Panc1 (cell line): ENCODE measurements at regions not wholly inside any gene's neighbourhood (a gene's known extent, or its start where the extent isn't known, plus 50 kb on each side); places are given as distances from the start of the nearest gene placed in this dataset.

Source experiments
- POLR2AphosphoS5 ChIP-seq: IDR thresholded peaks from 2 replicates; pipeline ENCODE4 v1.6.1; 2012; ENCODE audit warnings: mild to moderate bottlenecking, low read depth, low read length, moderate library complexity
- SIN3A ChIP-seq: IDR thresholded peaks from 2 replicates; pipeline ENCODE4 v1.6.1; 2012; ENCODE audit warnings: low read depth, mild to moderate bottlenecking, low read length, moderate library complexity, borderline replicate concordance; ENCODE audit not compliant: insufficient read depth
- TCF7L2 ChIP-seq: IDR thresholded peaks from 2 replicates; pipeline ENCODE4 v1.6.1; 2011; ENCODE audit warnings: mild to moderate bottlenecking, low read depth, low read length, inconsistent platforms
- TF ChIP-seq, protein P1 (sequence below): fragments of 450-650 bp; IDR thresholded peaks from 2 replicates; pipeline ENCODE4 v1.5.1; 2017; ENCODE audit warnings: mild to moderate bottlenecking

DNA sequence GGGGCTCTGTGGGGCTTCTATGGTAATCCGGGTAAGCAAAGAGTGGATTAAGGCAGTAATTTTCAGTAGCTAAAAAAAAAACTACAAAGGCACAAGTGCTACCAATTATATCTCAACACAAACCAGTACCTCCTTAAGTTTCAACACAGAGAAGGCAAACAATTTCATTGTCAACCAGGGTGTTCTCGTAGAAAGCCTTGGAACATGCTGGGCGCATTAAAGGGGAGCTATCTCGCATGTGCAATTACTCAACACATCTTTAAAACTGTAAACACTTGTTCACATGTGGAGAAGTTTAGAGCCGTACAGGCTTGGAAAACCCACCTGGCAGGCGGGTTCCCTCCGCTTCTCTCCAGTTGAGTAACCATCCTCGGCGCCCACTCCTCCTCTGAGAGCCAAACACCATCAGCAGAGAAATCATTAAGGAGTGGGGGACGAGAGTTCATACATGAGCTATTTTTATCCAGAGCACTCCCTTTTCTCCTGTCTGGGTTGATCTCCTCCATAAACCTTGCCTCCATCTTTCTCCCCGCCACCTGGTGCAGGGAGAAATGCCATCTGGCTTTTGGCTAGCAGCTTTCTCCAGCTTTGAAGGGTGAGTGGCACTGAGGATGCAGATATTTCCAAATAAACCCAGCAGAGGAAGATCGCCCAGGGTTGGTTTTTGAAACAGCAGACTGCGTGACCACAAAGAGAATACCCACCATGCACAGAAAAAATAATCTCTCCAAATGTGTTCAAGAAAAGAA is 287.1 kb downstream of the WDR11 start:
- TF ChIP-seq TCF7L2 (no peak), POLR2AphosphoS5 (no peak), SIN3A (no peak)
- TF ChIP-seq, protein P1, sequence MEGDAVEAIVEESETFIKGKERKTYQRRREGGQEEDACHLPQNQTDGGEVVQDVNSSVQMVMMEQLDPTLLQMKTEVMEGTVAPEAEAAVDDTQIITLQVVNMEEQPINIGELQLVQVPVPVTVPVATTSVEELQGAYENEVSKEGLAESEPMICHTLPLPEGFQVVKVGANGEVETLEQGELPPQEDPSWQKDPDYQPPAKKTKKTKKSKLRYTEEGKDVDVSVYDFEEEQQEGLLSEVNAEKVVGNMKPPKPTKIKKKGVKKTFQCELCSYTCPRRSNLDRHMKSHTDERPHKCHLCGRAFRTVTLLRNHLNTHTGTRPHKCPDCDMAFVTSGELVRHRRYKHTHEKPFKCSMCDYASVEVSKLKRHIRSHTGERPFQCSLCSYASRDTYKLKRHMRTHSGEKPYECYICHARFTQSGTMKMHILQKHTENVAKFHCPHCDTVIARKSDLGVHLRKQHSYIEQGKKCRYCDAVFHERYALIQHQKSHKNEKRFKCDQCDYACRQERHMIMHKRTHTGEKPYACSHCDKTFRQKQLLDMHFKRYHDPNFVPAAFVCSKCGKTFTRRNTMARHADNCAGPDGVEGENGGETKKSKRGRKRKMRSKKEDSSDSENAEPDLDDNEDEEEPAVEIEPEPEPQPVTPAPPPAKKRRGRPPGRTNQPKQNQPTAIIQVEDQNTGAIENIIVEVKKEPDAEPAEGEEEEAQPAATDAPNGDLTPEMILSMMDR: no peak
